ENCODE measurements at regions not wholly inside any gene's neighbourhood (a gene's known extent, or its start where the extent isn't known, plus 50 kb on each side); places are given as distances from the start of the nearest gene placed in this dataset.

DNA sequence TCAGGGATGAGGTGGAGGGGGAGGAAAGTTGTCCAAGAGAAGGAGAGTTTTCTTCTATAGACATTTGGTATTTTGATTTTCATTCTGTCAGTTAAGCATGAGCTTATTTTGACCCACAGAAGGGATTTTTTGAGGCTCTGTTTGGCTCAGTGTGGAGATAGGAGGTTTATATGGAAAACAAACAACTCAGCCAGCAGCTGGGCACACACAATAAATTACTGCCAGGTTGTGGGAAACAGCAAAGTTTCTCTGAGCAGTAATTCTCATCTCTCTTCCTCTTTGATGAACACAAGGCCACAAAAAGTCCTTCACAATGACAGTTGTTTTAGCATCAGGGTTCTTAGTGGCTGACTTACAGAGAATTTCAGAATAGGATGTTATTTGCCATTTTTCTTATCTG, 486.1 kb downstream of the KDM4C start:
- H3K9me3 ChIP-seq (ENCODE audit: control insufficient read depth, low read length), result no peaks in the 10 kb centered on the region
- no peak overlapping the region for H3K27ac ChIP-seq (ENCODE audit: low read depth, low read length, severe bottlenecking)
- no peak overlapping the region for H3K4me3 ChIP-seq (ENCODE audit: extremely low read depth, insufficient read depth, low read length, poor library complexity, severe bottlenecking)
- no peaks in the 10 kb centered on the region for H3K36me3 ChIP-seq (ENCODE audit: control insufficient read depth, insufficient read depth, low read length)
- H3K4me1 ChIP-seq (ENCODE audit: control insufficient read depth, insufficient read depth, low read length, poor library complexity, severe bottlenecking), result no peaks in the 10 kb centered on the region

DNA sequence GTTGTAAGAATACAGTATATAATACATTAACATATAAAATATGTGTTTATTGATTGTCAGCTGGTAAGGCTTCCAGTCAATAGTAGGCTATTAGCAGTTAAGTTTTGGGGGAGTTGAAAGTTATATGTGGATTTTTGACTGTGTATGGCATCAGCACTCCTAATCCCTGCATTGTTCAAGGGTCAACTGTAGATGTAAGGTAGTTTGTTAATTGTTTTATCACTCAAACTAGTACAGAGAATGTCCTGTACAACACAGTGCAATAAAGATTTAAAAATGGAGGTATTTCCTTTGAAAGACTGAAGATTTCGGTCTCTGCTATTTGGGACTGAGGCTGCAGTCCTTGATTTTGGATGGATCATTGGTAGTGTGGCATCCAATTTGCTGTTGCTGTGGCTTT, 484.4 kb downstream of the KDM4C start:
- no peak overlapping the region for H3K4me3 ChIP-seq (ENCODE audit: extremely low read depth, insufficient read depth, low read length, poor library complexity, severe bottlenecking)
- no peaks in the 10 kb centered on the region for H3K4me1 ChIP-seq (ENCODE audit: control insufficient read depth, insufficient read depth, low read length, poor library complexity, severe bottlenecking)
- H3K27ac ChIP-seq (ENCODE audit: low read depth, low read length, severe bottlenecking), result no peak overlapping the region
- no peaks in the 10 kb centered on the region for H3K9me3 ChIP-seq (ENCODE audit: control insufficient read depth, low read length)
- H3K36me3 ChIP-seq (ENCODE audit: control insufficient read depth, insufficient read depth, low read length), result no peaks in the 10 kb centered on the region
- 83% methylated on average over 1 of the region's 1 CpG; no CpG with 5 or more reads in 1 of the 2 experiments for WGBS, 2 experiments (ENCODE audit: insufficient coverage in 2 of 2)

DNA sequence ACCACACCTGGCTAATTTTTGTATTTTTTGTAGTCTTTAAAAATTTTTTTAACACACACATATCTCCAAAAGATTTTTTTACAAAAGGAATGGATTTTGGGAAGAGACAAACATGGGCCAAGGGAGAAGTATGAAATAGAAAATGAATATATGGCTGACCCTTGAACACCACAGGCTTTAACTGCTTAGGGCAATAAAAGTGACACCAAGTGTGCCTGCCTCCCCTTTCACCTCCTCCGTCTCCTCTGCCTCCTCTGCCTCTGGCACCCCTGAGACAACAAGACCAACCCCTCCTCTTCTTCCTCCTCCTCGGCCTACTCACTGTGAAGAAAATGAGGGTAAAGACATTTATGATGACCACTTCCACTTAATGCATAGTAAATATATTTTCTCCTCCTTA, 483.9 kb downstream of the KDM4C start:
- Histone ChIP-seq H3K4me3 (ENCODE audit: extremely low read depth, insufficient read depth, low read length, poor library complexity, severe bottlenecking) (no peak overlapping the region), H3K36me3 (ENCODE audit: control insufficient read depth, insufficient read depth, low read length) (no peaks in the 10 kb centered on the region), H3K9me3 (ENCODE audit: control insufficient read depth, low read length) (no peaks in the 10 kb centered on the region), H3K4me1 (ENCODE audit: control insufficient read depth, insufficient read depth, low read length, poor library complexity, severe bottlenecking) (no peaks in the 10 kb centered on the region), H3K27ac (ENCODE audit: low read depth, low read length, severe bottlenecking) (no peak overlapping the region)
- WGBS, 2 experiments (ENCODE audit: insufficient coverage in 2 of 2), result no CpG with 5 or more reads among the region's 2 CpGs

DNA sequence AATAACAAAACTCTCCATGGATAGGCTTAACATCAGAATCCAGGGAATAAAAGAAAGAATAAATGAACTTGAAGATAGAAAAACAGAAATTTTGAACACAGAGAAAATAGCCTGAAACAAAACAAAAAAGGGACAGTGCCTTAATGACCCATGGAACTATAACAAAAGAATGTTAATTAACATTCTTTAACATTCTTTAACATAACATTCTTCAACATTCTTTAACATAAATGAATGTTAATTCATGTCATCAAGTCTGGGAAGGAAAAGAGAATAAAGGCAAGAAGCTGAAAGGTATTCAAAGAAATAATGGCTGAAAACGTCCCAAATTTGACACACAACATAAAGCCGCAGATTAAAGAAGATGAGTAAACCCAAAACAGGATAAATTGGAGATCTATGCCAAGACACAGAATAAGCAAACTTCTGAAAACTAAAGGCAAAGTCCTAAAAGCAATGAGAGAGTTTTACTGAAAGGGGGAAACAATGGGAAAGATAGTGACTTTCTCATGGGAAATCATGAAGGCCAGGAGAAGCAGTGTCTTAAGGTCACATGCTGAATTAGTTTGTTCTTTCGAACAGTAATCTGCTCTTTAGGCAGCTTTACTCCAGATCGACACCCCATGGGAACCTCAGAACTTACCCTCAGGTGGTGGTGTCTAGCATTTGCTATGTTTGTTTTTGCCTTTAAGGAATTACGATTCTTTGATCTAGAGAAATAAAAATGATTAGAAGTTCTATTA, 483.0 kb downstream of the KDM4C start:
- Histone ChIP-seq H3K4me1 (ENCODE audit: control insufficient read depth, insufficient read depth, low read length, poor library complexity, severe bottlenecking) (no peaks in the 10 kb centered on the region), H3K27ac (ENCODE audit: low read depth, low read length, severe bottlenecking) (no peak overlapping the region), H3K9me3 (ENCODE audit: control insufficient read depth, low read length) (no peaks in the 10 kb centered on the region), H3K36me3 (ENCODE audit: control insufficient read depth, insufficient read depth, low read length) (no peaks in the 10 kb centered on the region), H3K4me3 (ENCODE audit: extremely low read depth, insufficient read depth, low read length, poor library complexity, severe bottlenecking) (no peak overlapping the region)
- WGBS, 2 experiments (ENCODE audit: insufficient coverage in 2 of 2), result 20 to 60% methylated on average over 1 of the region's 5 CpGs

DNA sequence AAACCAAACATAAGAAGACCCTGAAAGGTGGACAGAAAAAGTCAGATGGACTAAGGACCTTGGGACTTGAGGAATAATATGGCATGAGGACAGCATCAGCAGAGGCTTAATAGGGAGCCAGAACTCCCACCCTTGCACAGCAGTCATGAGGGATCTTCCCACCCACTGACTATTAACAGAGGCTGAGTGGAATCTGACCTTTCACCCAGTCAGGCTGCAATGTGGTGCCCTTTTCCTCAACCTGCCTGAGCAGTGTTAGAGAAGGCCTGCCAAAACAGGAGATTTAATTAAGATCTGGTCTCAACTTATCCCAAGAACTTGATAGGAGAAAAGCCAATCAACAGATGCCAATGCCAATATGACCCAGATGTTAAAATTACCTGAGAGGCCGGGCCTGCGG, 481.9 kb downstream of the KDM4C start:
- H3K4me1 ChIP-seq (ENCODE audit: control insufficient read depth, insufficient read depth, low read length, poor library complexity, severe bottlenecking), result no peaks in the 10 kb centered on the region
- no peak overlapping the region for H3K4me3 ChIP-seq (ENCODE audit: extremely low read depth, insufficient read depth, low read length, poor library complexity, severe bottlenecking)
- H3K36me3 ChIP-seq (ENCODE audit: control insufficient read depth, insufficient read depth, low read length), result no peaks in the 10 kb centered on the region
- no peak overlapping the region for H3K27ac ChIP-seq (ENCODE audit: low read depth, low read length, severe bottlenecking)
- H3K9me3 ChIP-seq (ENCODE audit: control insufficient read depth, low read length), result no peaks in the 10 kb centered on the region
- WGBS, 2 experiments (ENCODE audit: insufficient coverage in 2 of 2), result 60% methylated on average over 2 of the region's 2 CpGs; no CpG with 5 or more reads in 1 of the 2 experiments

DNA sequence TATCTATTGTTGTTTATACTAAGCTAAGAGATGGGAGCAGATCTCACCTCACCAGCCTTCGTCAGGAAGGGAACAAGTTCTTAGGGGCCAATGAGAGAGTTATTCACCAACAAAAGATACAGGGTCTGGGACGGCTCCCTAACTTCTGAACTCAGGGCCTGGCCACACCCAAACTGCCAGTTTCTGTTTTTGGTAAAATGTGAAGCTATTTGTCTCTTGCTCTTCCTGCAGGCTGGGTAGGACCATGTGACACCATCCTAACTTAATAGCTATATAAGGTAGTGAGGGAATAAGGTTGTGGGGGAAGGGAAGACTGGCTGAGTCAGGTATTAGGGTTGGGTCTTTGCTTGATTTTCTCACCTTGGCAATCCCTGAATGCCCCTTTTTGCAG, 480.5 kb downstream of the KDM4C start:
- Histone ChIP-seq H3K9me3 (ENCODE audit: control insufficient read depth, low read length) (no peaks in the 10 kb centered on the region), H3K4me1 (ENCODE audit: control insufficient read depth, insufficient read depth, low read length, poor library complexity, severe bottlenecking) (no peaks in the 10 kb centered on the region), H3K4me3 (ENCODE audit: extremely low read depth, insufficient read depth, low read length, poor library complexity, severe bottlenecking) (no peak overlapping the region), H3K36me3 (ENCODE audit: control insufficient read depth, insufficient read depth, low read length) (no peaks in the 10 kb centered on the region), H3K27ac (ENCODE audit: low read depth, low read length, severe bottlenecking) (no peak overlapping the region)
- WGBS, 2 experiments (ENCODE audit: insufficient coverage in 2 of 2), result 77% methylated on average over 2 of the region's 2 CpGs; no CpG with 5 or more reads in 1 of the 2 experiments

DNA sequence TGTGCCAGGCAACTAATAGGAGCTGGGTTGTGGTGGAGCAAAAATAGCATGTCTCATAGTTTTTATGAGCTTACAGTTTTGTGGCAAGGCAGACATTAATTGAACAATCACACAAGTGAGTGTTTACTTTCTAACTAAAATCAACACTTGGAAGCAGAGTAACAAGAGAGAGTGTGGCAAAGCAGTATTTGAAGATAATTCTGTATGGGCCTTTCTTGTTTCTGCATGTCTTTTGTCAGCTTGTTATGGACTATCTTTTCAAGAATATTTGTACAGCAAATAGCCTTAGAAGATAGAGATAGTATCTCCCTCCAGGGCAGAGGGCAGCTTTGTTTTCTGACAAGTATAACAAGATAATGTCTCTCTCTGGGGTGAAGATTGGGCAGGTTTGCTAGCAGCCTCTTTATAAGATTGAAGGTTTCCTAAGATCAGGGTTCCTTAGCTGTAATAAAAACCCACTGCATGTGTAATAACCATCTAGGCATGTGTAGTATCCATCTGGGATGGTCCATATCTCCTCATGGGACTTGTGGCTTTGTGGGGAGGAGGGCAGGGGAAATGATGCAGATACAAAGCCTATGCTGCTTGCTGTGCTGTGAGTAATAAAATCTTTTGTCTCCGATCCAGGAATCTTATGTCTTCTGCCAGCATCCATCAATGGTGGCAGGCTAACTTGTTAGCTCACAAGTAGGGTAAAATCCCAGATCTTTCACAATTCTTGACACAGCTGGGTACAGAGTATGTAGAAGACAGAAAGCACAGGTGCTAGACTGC, 479.9 kb downstream of the KDM4C start:
- Histone ChIP-seq H3K27ac (ENCODE audit: low read depth, low read length, severe bottlenecking) (no peak overlapping the region), H3K4me1 (ENCODE audit: control insufficient read depth, insufficient read depth, low read length, poor library complexity, severe bottlenecking) (no peaks in the 10 kb centered on the region), H3K4me3 (ENCODE audit: extremely low read depth, insufficient read depth, low read length, poor library complexity, severe bottlenecking) (no peak overlapping the region), H3K9me3 (ENCODE audit: control insufficient read depth, low read length) (no peaks in the 10 kb centered on the region), H3K36me3 (ENCODE audit: control insufficient read depth, insufficient read depth, low read length) (no peaks in the 10 kb centered on the region)
- WGBS, 2 experiments (ENCODE audit: insufficient coverage in 2 of 2), result 67 to 71% methylated on average over 1 of the region's 1 CpG

DNA sequence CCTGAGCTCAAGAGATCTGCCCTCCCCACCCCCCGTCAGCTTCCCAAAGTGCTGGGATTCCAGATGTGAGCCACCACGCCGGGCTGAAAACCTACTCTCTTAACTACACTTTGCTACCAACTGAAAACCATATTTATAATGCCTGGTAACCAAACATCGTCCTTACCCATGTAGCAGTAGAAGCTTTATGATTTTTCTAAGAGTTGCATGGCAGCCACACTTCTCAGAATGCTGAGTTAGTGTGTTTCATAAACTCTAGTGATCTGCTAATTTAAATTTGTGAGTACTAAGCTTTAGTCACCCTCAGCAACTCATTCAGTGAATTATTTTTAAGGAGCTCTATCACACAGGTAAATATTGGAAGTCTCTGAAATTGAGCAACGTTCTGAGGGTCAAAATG, 478.4 kb downstream of the KDM4C start:
- no peaks in the 10 kb centered on the region for H3K9me3 ChIP-seq (ENCODE audit: control insufficient read depth, low read length)
- H3K4me1 ChIP-seq (ENCODE audit: control insufficient read depth, insufficient read depth, low read length, poor library complexity, severe bottlenecking), result no peaks in the 10 kb centered on the region
- no peak overlapping the region for H3K4me3 ChIP-seq (ENCODE audit: extremely low read depth, insufficient read depth, low read length, poor library complexity, severe bottlenecking)
- H3K36me3 ChIP-seq (ENCODE audit: control insufficient read depth, insufficient read depth, low read length), result no peaks in the 10 kb centered on the region
- 87 to 100% methylated on average over 1 to 4 of the region's 5 CpGs for WGBS, 2 experiments (ENCODE audit: insufficient coverage in 2 of 2)
- H3K27ac ChIP-seq (ENCODE audit: low read depth, low read length, severe bottlenecking), result no peak overlapping the region

DNA sequence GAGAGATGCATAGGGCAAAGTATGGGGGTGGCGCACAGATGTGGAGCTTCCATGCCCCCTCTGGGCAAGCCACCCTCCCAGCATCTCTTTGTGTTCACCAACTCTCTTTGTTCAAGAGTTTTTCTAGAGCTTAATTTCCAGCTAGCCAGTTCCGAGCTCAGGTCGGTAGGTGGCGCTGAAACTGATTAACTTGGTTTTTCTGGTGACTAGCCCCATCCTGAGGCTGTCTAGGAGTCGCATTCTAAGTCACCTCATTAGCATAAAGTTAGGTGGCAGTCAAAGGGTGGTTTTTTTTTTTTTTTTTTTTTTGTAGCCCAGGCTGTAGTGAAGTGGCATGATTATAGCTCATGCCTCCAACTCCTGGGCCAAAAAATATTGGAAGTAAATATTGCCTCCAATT, 476.4 kb downstream of the KDM4C start:
- H3K27ac ChIP-seq (ENCODE audit: low read depth, low read length, severe bottlenecking), result no peak overlapping the region
- H3K9me3 ChIP-seq (ENCODE audit: control insufficient read depth, low read length), result no peaks in the 10 kb centered on the region
- no peaks in the 10 kb centered on the region for H3K36me3 ChIP-seq (ENCODE audit: control insufficient read depth, insufficient read depth, low read length)
- H3K4me1 ChIP-seq (ENCODE audit: control insufficient read depth, insufficient read depth, low read length, poor library complexity, severe bottlenecking), result no peaks in the 10 kb centered on the region
- no peak overlapping the region for H3K4me3 ChIP-seq (ENCODE audit: extremely low read depth, insufficient read depth, low read length, poor library complexity, severe bottlenecking)
- WGBS, 2 experiments (ENCODE audit: insufficient coverage in 2 of 2), result 45 to 71% methylated on average over 4 of the region's 5 CpGs

DNA sequence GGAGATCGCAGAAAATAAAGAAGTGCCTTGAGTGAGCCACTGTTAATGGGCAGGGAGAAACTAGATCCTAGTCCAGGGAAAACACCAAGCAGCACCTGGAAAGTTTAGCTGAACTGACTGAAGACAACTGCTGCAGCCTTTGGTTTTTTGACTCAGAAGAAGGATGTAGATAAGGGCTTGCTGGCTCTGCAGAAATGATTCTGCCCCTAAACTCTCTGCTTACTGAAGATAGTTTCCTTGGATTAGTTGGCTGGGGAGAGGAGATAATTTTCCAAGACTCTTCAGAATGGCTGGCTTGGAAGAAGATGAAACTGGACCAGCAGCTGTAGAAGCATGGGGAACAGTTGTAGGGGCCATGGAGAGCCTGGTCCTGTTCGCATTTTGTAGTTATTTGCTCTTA, 471.8 kb downstream of the KDM4C start:
- 95% methylated on average over 2 of the region's 2 CpGs for WGBS, 2 experiments (ENCODE audit: insufficient coverage in 2 of 2)
- Histone ChIP-seq H3K36me3 (ENCODE audit: control insufficient read depth, insufficient read depth, low read length) (no peaks in the 10 kb centered on the region), H3K4me1 (ENCODE audit: control insufficient read depth, insufficient read depth, low read length, poor library complexity, severe bottlenecking) (no peaks in the 10 kb centered on the region), H3K27ac (ENCODE audit: low read depth, low read length, severe bottlenecking) (no peak overlapping the region), H3K4me3 (ENCODE audit: extremely low read depth, insufficient read depth, low read length, poor library complexity, severe bottlenecking) (no peak overlapping the region), H3K9me3 (ENCODE audit: control insufficient read depth, low read length) (no peaks in the 10 kb centered on the region)

DNA sequence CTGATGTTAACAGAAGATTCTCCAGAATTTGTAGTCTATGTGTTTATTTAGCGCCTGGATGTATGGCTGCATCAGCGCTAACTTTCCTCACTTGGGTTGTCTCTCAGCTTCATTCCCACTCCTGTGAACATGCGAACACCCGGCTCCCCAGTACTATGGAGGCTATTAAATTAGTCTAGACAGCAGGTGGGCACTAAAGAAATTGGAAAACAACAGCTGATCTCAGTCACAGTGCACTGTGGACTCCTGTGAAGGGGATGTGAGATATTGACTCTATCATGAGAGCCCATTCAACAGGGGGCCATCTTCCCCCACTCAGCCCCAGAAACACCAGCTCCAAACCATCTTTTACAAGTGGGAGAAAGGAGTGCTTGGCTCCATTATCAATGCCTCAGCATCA, 471.0 kb downstream of the KDM4C start:
- Histone ChIP-seq H3K4me3 (ENCODE audit: extremely low read depth, insufficient read depth, low read length, poor library complexity, severe bottlenecking) (no peak overlapping the region), H3K36me3 (ENCODE audit: control insufficient read depth, insufficient read depth, low read length) (no peaks in the 10 kb centered on the region), H3K27ac (ENCODE audit: low read depth, low read length, severe bottlenecking) (no peak overlapping the region), H3K4me1 (ENCODE audit: control insufficient read depth, insufficient read depth, low read length, poor library complexity, severe bottlenecking) (peaks cover 4% of the 10 kb centered on the region), H3K9me3 (ENCODE audit: control insufficient read depth, low read length) (no peaks in the 10 kb centered on the region)
- 100% methylated on average over 1 of the region's 4 CpGs; no CpG with 5 or more reads in 1 of the 2 experiments for WGBS, 2 experiments (ENCODE audit: insufficient coverage in 2 of 2)

Data from mesodermal cell (in vitro differentiated cells).